ENCODE measurements at regions not wholly inside any gene's neighbourhood (a gene's known extent, or its start where the extent isn't known, plus 50 kb on each side); places are given as distances from the start of the nearest gene placed in this dataset.

- H3K79me1 ChIP-seq (ENCODE audit: insufficient read depth, low read depth, low read length, poor library complexity, severe bottlenecking): no peaks in the 10 kb centered on the region
- Mint-ChIP-seq H3K27me3 (ENCODE audit: low read depth) (peaks cover 2% of the 10 kb centered on the region; the same call in 1 of the 2 replicates), H3K27ac (no peak overlapping the region), H3K36me3 (ENCODE audit: insufficient read depth in 1 of 3, low read depth in 3 of 3) (no peaks in the 10 kb centered on the region; a peak in 1 of 7 replicates), H3K9me3 (no peaks in the 10 kb centered on the region; a peak in 1 of 5 replicates), H3K4me3 (no peak overlapping the region), H3K4me1 (peaks cover 16 to 19% of the 10 kb centered on the region in 2 experiments)
- no peak for DNase-seq
- TF ChIP-seq CTCF (conservative IDR thresholded peaks at IDR 0.05): no peak
- H4K20me1 ChIP-seq (ENCODE audit: control insufficient read depth, insufficient read depth, insufficient read length): no peaks in the 10 kb centered on the region
- H3T11ph ChIP-seq (ENCODE audit: low read length): no peak overlapping the region
- no peak overlapping the region for H4K5ac ChIP-seq (ENCODE audit: insufficient read length, low read depth, low read length)
- H2BK12ac ChIP-seq (ENCODE audit: insufficient read length, low read depth, low read length): no peak overlapping the region
- no peak overlapping the region for H3K23ac ChIP-seq (ENCODE audit: insufficient read length, low read depth, low read length)
- H2BK20ac ChIP-seq (ENCODE audit: low read depth, low read length, poor library complexity, severe bottlenecking): no peak overlapping the region
- H2BK5ac ChIP-seq (ENCODE audit: insufficient read length, low read length): no peak overlapping the region
- H3K23me2 ChIP-seq (ENCODE audit: insufficient read length, low read depth, low read length, poor library complexity, severe bottlenecking): no peaks in the 10 kb centered on the region
- H2AFZ ChIP-seq (ENCODE audit: low read length): no peak overlapping the region
- no peak overlapping the region for H3K4ac ChIP-seq (ENCODE audit: low read depth, low read length)
- peaks cover 5% of the 10 kb centered on the region for H3K4me1 ChIP-seq (ENCODE audit: insufficient read depth, low read length)
- H2BK15ac ChIP-seq (ENCODE audit: low read depth, low read length): no peak overlapping the region
- H3K9ac ChIP-seq (ENCODE audit: extremely low read depth, insufficient read length, low read length): no peak overlapping the region
- H3K56ac ChIP-seq (ENCODE audit: insufficient read length, low read depth, low read length): no peak overlapping the region
- H3K18ac ChIP-seq (ENCODE audit: insufficient read length, low read depth, low read length): no peak overlapping the region
- H3K4me2 ChIP-seq (ENCODE audit: insufficient read depth, insufficient read length, low read length): no peak overlapping the region
- H3K14ac ChIP-seq (ENCODE audit: insufficient read depth, low read length): no peak overlapping the region
- no peaks in the 10 kb centered on the region for H3K9me3 ChIP-seq (ENCODE audit: control insufficient read depth, low read depth, low read length)
- no CpG with 5 or more reads among the region's 7 CpGs for WGBS (ENCODE audit: extremely low coverage, insufficient read length, low lambda C conversion rate)
- no peak overlapping the region for H2BK120ac ChIP-seq (ENCODE audit: low read depth, low read length, poor library complexity, severe bottlenecking)
- no peaks in the 10 kb centered on the region for H3K79me2 ChIP-seq (ENCODE audit: insufficient read depth, low read length)
- H2AK5ac ChIP-seq (ENCODE audit: insufficient read length, low read length): no peak overlapping the region
- no peak overlapping the region for H3K27ac ChIP-seq (ENCODE audit: insufficient read length, low read depth, low read length)
- H3K27me3 ChIP-seq (ENCODE audit: insufficient read depth, low read length): no peaks in the 10 kb centered on the region
- no peak overlapping the region for H4K91ac ChIP-seq (ENCODE audit: insufficient read length, low read depth, low read length)
- no peak overlapping the region for H4K8ac ChIP-seq (replicated peaks; ENCODE audit: insufficient read length, low read depth, low read length)
Observed at GRCh38 chr9:108672475-108673190, 183.2 kb downstream of the ACTL7B start.
